HEK293 (cell line): ENCODE measurements at regions not wholly inside any gene's neighbourhood (a gene's known extent, or its start where the extent isn't known, plus 50 kb on each side); places are given as distances from the start of the nearest gene placed in this dataset.

ENCODE experiments used
- EGR2 ChIP-seq: fragments of 450-650 bp; formaldehyde crosslinking; IDR thresholded peaks from 2 replicates; pipeline ENCODE4 v1.5.1; 2016; ENCODE audit warnings: low read depth, missing biosample characterization, missing genetic modification characterization
- PBX3 ChIP-seq: sonication (generic); formaldehyde crosslinking; IDR thresholded peaks from 2 replicates; pipeline ENCODE4 v1.8.1; 2022; ENCODE audit warnings: mild to moderate bottlenecking, moderate library complexity, missing genetic modification reagents
- SALL2 ChIP-seq: fragments of 450-650 bp; formaldehyde crosslinking; IDR thresholded peaks from 2 replicates; pipeline ENCODE4 v1.5.0; 2017; ENCODE audit warnings: missing biosample characterization, mild to moderate bottlenecking, missing genetic modification characterization, borderline replicate concordance
- YY2 ChIP-seq: fragments of 450-650 bp; formaldehyde crosslinking; IDR thresholded peaks from 2 replicates; pipeline ENCODE4 v1.5.1; 2016; ENCODE audit warnings: missing biosample characterization, missing genetic modification characterization
- ZNF114 ChIP-seq: fragments of 450-650 bp; formaldehyde crosslinking; IDR thresholded peaks from 2 replicates; pipeline ENCODE4 v1.5.0; 2017; ENCODE audit warnings: missing biosample characterization, missing genetic modification characterization
- ZNF146 ChIP-seq: fragments of 450-650 bp; formaldehyde crosslinking; IDR thresholded peaks from 2 replicates; pipeline ENCODE4 v1.5.1; 2016; ENCODE audit warnings: missing biosample characterization, missing genetic modification characterization
- ZNF274 ChIP-seq, 2 experiments: fragments of 200-500 bp in 1 of 2; fragments of 450-650 bp in 1 of 2; sonication (Bioruptor generic) in 1 of 2; formaldehyde crosslinking in 1 of 2; IDR thresholded peaks; 2 replicates each; pipeline versions ENCODE4 v1.5.1 to v1.6.1; 2014 to 2016; ENCODE audit warnings: borderline replicate concordance in 1 of 2, inconsistent platforms in 1 of 2, low read length in 1 of 2, missing biosample characterization in 1 of 2, missing genetic modification characterization in 1 of 2
- ZNF354C ChIP-seq: fragments of 450-650 bp; formaldehyde crosslinking; IDR thresholded peaks from 2 replicates; pipeline ENCODE4 v1.5.1; 2016; ENCODE audit warnings: missing biosample characterization, missing genetic modification characterization, low read depth, borderline replicate concordance
- ZNF423 ChIP-seq: fragments of 450-650 bp; formaldehyde crosslinking; IDR thresholded peaks from 2 replicates; pipeline ENCODE4 v1.5.1; 2016; ENCODE audit warnings: missing biosample characterization, missing genetic modification characterization
- ZNF548 ChIP-seq: fragments of 450-650 bp; formaldehyde crosslinking; IDR thresholded peaks from 2 replicates; pipeline ENCODE4 v1.5.1; 2016; ENCODE audit warnings: missing biosample characterization, missing genetic modification characterization
- ZNF580 ChIP-seq: fragments of 450-650 bp; formaldehyde crosslinking; IDR thresholded peaks from 2 replicates; pipeline ENCODE4 v1.5.1; 2016; ENCODE audit warnings: missing biosample characterization, missing genetic modification characterization
- ZNF600 ChIP-seq: fragments of 450-650 bp; formaldehyde crosslinking; IDR thresholded peaks from 2 replicates; pipeline ENCODE4 v1.5.1; 2016; ENCODE audit warnings: missing biosample characterization, missing genetic modification characterization
- ZNF623 ChIP-seq: fragments of 450-650 bp; formaldehyde crosslinking; IDR thresholded peaks from 2 replicates; pipeline ENCODE4 v1.5.1; 2016; ENCODE audit warnings: missing biosample characterization, missing genetic modification characterization
- TF ChIP-seq, protein P1 (sequence below): fragments of 450-650 bp; formaldehyde crosslinking; IDR thresholded peaks from 2 replicates; pipeline ENCODE4 v1.5.1; 2016; ENCODE audit warnings: missing biosample characterization, missing genetic modification characterization

DNA sequence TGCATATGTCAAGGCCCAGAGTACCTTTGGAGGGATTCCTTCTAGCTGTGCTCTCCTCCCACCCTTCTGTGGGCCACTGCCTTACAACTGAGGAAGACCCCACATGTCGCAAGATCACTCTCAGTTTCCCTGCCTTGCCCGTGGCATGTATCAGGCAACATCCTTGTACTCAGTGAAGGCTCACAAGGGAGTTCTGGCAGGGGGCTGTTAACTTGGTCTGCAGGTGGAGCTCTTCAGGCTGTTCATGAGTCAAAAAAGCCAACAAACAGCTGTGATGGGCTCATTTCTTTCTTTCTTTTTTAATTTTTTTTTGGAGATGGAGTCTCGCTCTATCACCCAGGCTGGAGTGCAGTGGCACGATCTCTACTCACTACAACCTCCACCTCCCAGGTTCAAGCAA, 513.0 kb upstream of the ANKRD30A start:
- TF ChIP-seq ZNF623 (no peak), ZNF423 (tag by site-specific recombination) (no peak), EGR2 (no peak), ZNF274 (IDR thresholded peaks at IDR 0.05; ENCODE audit: low read length) (no peak), ZNF274 (tag by site-specific recombination; IDR thresholded peaks at IDR 0.05; ENCODE audit: borderline replicate concordance) (no peak), PBX3 (CRISPR knock-in tag) (no peak), ZNF114 (tag by site-specific recombination) (no peak), ZNF548 (tag by site-specific recombination) (no peak), YY2 (tag by site-specific recombination) (no peak), SALL2 (tag by site-specific recombination) (no peak), ZNF580 (no peak), ZNF354C (tag by site-specific recombination) (no peak), ZNF600 (tag by site-specific recombination) (no peak), ZNF146 (tag by site-specific recombination) (no peak)
- TF ChIP-seq, protein P1, sequence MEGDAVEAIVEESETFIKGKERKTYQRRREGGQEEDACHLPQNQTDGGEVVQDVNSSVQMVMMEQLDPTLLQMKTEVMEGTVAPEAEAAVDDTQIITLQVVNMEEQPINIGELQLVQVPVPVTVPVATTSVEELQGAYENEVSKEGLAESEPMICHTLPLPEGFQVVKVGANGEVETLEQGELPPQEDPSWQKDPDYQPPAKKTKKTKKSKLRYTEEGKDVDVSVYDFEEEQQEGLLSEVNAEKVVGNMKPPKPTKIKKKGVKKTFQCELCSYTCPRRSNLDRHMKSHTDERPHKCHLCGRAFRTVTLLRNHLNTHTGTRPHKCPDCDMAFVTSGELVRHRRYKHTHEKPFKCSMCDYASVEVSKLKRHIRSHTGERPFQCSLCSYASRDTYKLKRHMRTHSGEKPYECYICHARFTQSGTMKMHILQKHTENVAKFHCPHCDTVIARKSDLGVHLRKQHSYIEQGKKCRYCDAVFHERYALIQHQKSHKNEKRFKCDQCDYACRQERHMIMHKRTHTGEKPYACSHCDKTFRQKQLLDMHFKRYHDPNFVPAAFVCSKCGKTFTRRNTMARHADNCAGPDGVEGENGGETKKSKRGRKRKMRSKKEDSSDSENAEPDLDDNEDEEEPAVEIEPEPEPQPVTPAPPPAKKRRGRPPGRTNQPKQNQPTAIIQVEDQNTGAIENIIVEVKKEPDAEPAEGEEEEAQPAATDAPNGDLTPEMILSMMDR (tag by site-specific recombination) = no peak
